DLD1 (cell line): ENCODE measurements at regions not wholly inside any gene's neighbourhood (a gene's known extent, or its start where the extent isn't known, plus 50 kb on each side); places are given as distances from the start of the nearest gene placed in this dataset.

Experiments
- in situ Hi-C: cut with HindIII; loops from 2 replicates; pipeline ENCODE4 v1.10.0; 2017; ENCODE audit warnings: low sequenced_read_pairs

DNA sequence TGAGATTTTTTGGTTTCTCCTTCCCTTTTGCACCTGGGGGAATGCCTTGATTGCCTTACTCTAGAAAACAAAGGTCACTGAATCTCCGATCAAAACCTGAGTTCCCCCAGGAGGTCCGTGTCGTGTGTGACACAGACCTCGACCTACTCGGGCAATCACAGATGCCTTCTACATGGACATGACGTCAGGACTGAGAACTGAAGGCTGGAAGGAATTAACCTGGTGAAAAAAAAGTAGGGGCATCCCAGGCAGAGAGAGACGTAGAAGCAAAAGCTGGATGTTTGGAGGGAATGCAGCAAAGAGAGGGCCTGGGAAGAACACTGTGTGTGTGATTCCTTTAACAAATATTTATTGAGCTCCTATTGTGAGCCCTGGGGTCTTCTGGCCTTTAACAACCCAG lies 178.0 kb downstream of the PRDM2 start:
- in situ Hi-C loops = no loop called here

- in situ Hi-C loops = no loop called here
Observed at GRCh38 chr1:13878451-13878850, 178.5 kb downstream of the PRDM2 start.

DNA sequence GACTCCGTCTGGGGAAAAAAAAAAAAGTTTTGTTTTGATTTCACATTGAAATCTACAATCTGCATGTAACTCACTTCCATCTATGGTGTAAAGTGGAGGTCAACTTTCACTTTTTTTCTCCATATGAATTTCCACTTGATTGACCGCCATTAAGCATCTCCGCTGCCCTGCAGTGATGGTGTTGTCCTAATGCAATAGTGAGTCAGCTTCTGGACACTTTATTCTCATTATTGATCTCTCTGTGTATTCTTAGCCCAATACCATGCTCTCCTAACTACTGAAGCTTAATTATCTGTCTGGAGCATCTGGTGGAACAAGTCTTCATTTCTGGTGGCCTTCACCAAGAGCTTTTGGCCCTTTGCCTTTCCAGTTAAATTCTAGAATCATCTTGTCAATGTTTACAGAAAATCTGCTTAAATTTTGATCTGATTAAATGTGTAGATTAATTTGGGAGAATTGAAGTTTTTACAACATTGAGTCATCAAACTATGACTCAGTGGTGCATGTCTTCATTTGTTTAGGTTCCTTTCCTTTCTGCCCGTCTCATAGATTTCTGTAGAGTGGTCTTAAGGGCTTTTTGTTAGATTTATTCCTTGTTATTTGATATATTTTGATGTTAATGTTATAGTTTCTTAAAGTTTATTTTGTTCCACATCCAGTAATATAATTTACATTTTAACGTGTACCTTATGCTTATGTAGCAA lies 181.5 kb downstream of the PRDM2 start:
- in situ Hi-C loops = no loop called here

- in situ Hi-C loops = no loop called here
Observed at GRCh38 chr1:13888351-13888986, 188.5 kb downstream of the PRDM2 start.

DNA sequence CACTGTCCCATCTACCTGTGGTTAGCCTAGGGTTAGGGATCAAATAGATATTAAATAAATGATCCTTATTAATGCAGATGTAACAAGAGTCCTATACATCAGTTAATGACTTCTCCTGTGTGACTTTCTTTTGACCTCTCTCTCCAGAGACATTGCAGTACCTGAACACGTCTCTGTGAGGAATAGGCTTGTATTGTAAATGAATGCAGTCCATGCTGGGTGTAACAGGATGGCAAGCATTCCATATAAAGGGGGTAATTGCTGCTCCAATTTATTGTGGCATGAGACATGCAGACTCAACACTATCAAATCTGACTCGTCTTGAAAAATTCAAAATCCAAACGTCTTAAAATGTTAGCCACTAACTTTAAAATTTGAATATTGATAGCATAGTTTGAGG lies 189.5 kb downstream of the PRDM2 start:
- in situ Hi-C loops = no loop called here

GRCh38 chr1:13890766-13891165 lies 190.8 kb downstream of the PRDM2 start:
- in situ Hi-C loops = no loop called here

- in situ Hi-C loops = no loop called here
Observed at GRCh38 chr1:13892198-13892597, 192.2 kb downstream of the PRDM2 start.

- in situ Hi-C loops = no loop called here
Observed at GRCh38 chr1:13892671-13893325, 192.8 kb downstream of the PRDM2 start.

- in situ Hi-C loops = no loop called here
Observed at GRCh38 chr1:13893409-13893821, 193.4 kb downstream of the PRDM2 start.

GRCh38 chr1:13896932-13897331 lies 196.9 kb downstream of the PRDM2 start:
- in situ Hi-C loops = no loop called here

DNA sequence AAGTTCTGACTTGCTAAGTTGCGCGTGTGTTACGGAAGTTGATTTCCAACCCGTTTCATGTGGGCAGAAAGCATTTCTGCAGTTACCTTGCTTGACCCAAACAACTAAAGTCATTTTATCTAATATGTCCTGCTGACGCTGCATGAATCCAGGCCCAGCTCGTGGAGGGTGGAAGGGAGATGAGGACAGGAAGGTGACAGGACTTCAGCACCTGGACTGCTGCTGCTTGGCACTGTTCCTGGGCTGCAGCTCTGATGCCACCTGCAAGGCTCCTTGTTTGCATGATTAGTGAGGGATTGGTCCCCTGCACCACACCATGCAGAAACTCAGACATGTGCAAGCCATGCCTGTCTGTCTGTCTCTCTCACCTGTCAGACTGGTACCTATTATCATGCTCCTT lies 198.4 kb downstream of the PRDM2 start:
- in situ Hi-C loops = no loop called here

DNA sequence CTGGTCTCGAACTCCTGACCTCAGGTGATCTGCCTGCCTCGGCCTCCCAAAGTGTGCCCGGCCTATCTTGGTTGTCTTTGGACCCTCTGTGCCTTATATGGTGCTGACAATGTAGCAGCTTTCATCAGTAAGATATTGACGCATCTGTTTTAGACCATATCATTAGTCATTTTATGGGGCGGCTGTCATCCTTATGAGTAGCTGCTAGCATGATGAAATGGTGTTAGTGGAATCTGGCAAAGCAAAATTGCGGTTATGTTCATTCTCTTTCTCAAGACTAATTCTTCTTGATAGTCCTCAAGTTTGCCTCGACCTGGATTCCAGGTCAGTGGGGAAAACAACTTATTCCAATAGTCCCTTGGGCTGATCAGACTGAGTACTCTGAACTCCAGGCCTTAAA lies 199.9 kb downstream of the PRDM2 start:
- in situ Hi-C loops = no loop called here

DNA sequence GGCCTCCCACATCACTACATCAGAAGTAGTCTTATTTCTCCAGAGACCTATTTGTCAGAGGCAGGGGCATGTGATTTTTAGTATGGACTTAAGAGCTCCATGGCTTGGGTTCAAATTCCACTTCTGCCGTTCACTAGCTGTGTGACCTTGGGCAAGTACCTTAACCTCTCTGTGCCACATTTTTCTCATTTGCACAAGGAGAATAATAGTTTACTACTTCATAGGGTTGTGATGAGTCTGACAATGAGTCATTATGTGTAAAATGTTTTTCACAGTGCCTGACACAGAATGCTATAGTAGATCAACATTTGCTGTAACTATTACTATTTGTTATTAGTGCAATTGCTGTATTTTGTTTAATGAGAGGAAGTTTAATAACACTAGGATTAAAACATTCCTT lies 200.6 kb downstream of the PRDM2 start:
- in situ Hi-C loops = no loop called here

- in situ Hi-C loops = no loop called here
Observed at GRCh38 chr1:13901039-13901438, 201.1 kb downstream of the PRDM2 start.

- in situ Hi-C loops = no loop called here
Observed at GRCh38 chr1:13901597-13901996, 201.6 kb downstream of the PRDM2 start.

GRCh38 chr1:13908128-13908527 lies 208.1 kb downstream of the PRDM2 start:
- in situ Hi-C loops = no loop called here

DNA sequence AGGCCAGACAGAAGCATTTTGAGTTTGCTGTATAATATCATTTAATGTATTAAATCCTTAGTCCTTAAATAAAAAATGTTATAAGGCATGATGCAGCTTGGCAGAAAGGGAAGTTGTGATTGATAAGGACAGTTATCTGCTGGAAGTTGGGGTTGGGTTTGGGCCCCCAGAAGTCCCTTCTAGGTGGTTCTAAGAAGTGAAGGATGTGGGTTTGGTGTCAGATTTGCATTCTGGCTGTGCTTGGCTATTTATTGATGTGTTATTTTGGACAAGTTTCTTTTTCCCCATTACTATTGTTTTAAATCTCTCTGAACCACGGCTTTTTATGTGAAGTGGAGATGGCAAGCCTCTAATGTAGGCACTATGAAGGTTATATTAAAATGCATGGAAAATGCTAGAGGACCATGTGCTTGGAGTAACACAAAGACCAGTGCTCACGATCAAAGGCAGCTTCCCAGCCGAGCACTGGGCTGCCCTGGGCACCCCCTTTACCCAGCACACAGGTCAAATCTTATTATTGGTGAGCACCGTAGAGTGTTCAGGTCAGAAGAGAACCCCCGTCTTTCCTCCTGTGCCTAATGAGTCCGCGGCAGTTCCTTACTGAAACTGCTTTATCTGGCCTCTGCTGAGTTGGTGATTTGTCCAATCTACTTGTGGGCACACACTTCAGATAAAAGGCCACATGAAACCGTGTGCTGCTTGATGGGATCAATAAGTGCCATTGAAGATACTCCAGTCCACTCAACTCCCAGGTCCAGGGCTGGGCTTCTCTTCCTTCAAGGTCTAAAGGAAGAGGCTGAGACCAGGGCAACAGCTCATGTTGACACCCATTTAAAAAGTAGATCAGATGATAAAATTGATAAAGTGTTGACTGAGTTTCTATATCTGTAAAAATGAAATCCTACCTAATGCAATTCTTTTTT lies 212.0 kb downstream of the PRDM2 start:
- in situ Hi-C loops = no loop called here

- in situ Hi-C loops = no loop called here
Observed at GRCh38 chr1:13913396-13913795, 213.4 kb downstream of the PRDM2 start.

DNA sequence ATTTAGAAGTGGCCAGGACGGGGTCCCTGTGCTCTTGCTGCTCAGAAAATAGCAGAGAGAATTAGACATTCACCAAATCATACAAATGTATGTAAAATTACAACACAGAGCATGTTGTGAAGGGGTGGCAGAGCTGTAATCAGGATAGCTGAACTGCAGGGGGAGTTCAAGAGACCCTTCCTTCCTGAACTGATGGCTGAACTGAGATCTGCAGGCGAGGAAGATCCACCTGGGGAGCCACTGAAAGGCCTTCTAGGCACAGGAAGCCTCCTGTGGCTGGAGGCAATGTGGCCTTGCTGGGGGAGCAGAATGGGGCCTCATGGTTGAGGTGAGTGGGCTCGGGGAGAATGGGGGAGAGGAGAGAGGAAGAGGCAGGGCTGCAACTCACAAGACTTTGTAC lies 216.5 kb downstream of the PRDM2 start:
- in situ Hi-C loops = no loop called here

DNA sequence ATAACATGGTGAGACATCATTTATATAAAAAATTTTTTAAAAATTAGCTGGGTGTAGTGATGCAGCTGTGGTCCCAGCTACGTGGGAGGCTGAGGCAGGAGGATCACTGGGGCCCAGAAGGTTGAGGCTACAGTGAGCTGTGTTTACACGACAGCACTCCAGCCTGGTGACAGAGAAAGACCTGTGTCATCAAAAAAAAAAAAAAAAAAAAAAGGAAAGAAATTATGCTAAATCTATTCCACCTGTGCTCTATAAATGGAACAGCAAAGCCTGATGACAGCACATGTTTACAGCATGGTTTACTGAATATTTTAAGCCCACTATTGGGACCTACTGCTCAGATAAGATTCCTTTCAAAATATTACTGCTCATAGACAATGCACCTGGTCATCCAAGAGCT lies 217.6 kb downstream of the PRDM2 start:
- in situ Hi-C loops = no loop called here

GRCh38 chr1:13918862-13919261 lies 218.9 kb downstream of the PRDM2 start:
- in situ Hi-C loops = no loop called here
